NCI-H2227 treated with DMSO at 0.1 percent for 48 hours (cell line): ENCODE measurements at regions not wholly inside any gene's neighbourhood (a gene's known extent, or its start where the extent isn't known, plus 50 kb on each side); places are given as distances from the start of the nearest gene placed in this dataset.

ENCODE experiments used
- DNase-seq: peaks from one replicate; lab custom pipeline; 2025; lab: John Stamatoyannopoulos, UW

- DNase-seq: peak; percentile 36
These were observed 64.9 kb upstream of the POLG start for GRCh38 chr15:89399238-89400115.

- no peak for DNase-seq
These were observed 64.2 kb upstream of the POLG start for GRCh38 chr15:89398896-89399237.

- DNase-seq: no peak
These were observed 63.0 kb upstream of the POLG start for GRCh38 chr15:89397653-89398023.

- no peak for DNase-seq
These were observed 62.4 kb upstream of the POLG start for GRCh38 chr15:89396723-89397652.

GRCh38 chr15:89395996-89396395 lies 61.4 kb upstream of the POLG start:
- DNase-seq: no peak

GRCh38 chr15:89395461-89395871 lies 60.8 kb upstream of the POLG start:
- no peak for DNase-seq

GRCh38 chr15:89395031-89395430 lies 60.4 kb upstream of the POLG start:
- no peak for DNase-seq

- DNase-seq: no peak
These were observed 58.4 kb upstream of the POLG start for GRCh38 chr15:89393056-89393455.

GRCh38 chr15:89391685-89392257 lies 57.1 kb upstream of the POLG start:
- DNase-seq: no peak

- DNase-seq: no peak
These were observed 55.4 kb upstream of the POLG start for GRCh38 chr15:89389841-89390603.

GRCh38 chr15:89387140-89387903 lies 52.7 kb upstream of the POLG start:
- no peak for DNase-seq

GRCh38 chr15:89385596-89386331 lies 51.1 kb upstream of the POLG start:
- DNase-seq: no peak
